H1 (cell line): ENCODE measurements at regions not wholly inside any gene's neighbourhood (a gene's known extent, or its start where the extent isn't known, plus 50 kb on each side); places are given as distances from the start of the nearest gene placed in this dataset.

Source experiments
- CHD1 ChIP-seq: IDR thresholded peaks from 2 replicates; pipeline ENCODE4 v1.6.1; 2012; ENCODE audit warnings: low read depth, low read length, improper control_type of control experiment
- E2F6 ChIP-seq: IDR thresholded peaks from 2 replicates; pipeline ENCODE4 v1.6.1; 2012; ENCODE audit warnings: inconsistent platforms
- MAX ChIP-seq: IDR thresholded peaks from 2 replicates; pipeline ENCODE4 v1.6.1; 2012; ENCODE audit warnings: inconsistent platforms
- SRF ChIP-seq: IDR thresholded peaks from 2 replicates; pipeline ENCODE4 v1.6.1; 2011; ENCODE audit warnings: mild to moderate bottlenecking, low read depth, low read length, moderate library complexity

- TF ChIP-seq E2F6, result no peak
- TF ChIP-seq SRF, result no peak
- TF ChIP-seq CHD1, result no peak
- TF ChIP-seq MAX, result no peak
Observed at GRCh38 chr7:17620566-17620965, 319.7 kb downstream of the SNX13 start.
